OCI-LY3 (cell line): ENCODE measurements at regions not wholly inside any gene's neighbourhood (a gene's known extent, or its start where the extent isn't known, plus 50 kb on each side); places are given as distances from the start of the nearest gene placed in this dataset.

Source experiments
- EZH2phosphoT487 ChIP-seq: fragments of 200-600 bp; shearing (Covaris generic); IDR thresholded peaks from 2 replicates; pipeline ENCODE4 v1.6.1; 2018; ENCODE audit warnings: antibody characterized with exemption, mixed run types, low read depth
- TF ChIP-seq, protein P1 (sequence below): fragments of 200-600, 300-600 bp; sonication (generic); IDR thresholded peaks from 2 replicates; pipeline ENCODE4 v1.5.1; 2014; ENCODE audit warnings: antibody characterized with exemption, low read length, low read depth

DNA sequence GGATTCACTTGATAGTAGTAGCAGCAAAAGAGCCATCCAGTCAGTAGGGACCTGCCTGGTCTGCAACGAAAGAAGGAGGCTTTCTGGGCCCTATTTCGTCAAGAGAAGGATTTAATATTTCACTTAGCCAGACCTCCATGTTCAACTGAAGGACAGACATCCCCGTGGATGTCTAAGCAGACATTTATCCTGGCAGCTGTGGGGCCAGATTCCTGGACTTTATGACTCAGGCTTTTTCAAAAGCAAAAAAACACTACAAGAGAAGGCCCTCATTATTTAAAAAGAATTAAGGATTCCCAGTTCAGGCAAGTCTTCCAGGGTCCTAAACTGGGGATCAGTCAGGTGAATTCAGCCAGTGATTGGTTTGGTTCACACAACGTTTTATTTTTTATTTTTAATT, 88.5 kb upstream of the TSPAN5 start:
- TF ChIP-seq, protein P1, sequence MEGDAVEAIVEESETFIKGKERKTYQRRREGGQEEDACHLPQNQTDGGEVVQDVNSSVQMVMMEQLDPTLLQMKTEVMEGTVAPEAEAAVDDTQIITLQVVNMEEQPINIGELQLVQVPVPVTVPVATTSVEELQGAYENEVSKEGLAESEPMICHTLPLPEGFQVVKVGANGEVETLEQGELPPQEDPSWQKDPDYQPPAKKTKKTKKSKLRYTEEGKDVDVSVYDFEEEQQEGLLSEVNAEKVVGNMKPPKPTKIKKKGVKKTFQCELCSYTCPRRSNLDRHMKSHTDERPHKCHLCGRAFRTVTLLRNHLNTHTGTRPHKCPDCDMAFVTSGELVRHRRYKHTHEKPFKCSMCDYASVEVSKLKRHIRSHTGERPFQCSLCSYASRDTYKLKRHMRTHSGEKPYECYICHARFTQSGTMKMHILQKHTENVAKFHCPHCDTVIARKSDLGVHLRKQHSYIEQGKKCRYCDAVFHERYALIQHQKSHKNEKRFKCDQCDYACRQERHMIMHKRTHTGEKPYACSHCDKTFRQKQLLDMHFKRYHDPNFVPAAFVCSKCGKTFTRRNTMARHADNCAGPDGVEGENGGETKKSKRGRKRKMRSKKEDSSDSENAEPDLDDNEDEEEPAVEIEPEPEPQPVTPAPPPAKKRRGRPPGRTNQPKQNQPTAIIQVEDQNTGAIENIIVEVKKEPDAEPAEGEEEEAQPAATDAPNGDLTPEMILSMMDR: no peak
- no peak for TF ChIP-seq EZH2phosphoT487
